ENCODE measurements at regions not wholly inside any gene's neighbourhood (a gene's known extent, or its start where the extent isn't known, plus 50 kb on each side); places are given as distances from the start of the nearest gene placed in this dataset.

DNA sequence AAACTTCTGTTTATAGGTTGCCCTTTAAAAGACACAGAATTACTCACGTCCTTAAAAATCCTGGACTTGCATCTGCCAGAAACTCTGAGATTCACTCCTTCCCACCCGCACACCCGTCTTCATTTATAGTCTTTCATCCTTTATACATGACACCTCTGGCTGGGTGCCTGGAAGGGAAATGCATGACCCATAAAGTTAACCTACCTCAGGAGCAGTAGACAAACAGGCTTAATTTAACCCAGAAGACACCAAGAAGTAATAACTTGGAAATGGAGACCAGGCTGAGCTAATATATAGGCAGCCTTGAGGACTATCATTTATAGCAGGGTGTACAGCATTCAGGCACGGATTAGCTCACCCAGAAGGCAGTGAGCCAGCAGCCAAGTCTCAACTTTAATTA lies 429.0 kb upstream of the NRSN1 start:
- Mint-ChIP-seq H3K4me3 (no peak overlapping the region), H3K27me3 (ENCODE audit: low read depth) (no peaks in the 10 kb centered on the region), H3K9me3 (peaks cover 4% of the 10 kb centered on the region), H3K36me3 (ENCODE audit: low read depth) (peaks cover 4% of the 10 kb centered on the region), H3K4me1 (no peaks in the 10 kb centered on the region), H3K27ac (ENCODE audit: unreplicated experiment) (no peak overlapping the region)
- TF ChIP-seq, protein P1, sequence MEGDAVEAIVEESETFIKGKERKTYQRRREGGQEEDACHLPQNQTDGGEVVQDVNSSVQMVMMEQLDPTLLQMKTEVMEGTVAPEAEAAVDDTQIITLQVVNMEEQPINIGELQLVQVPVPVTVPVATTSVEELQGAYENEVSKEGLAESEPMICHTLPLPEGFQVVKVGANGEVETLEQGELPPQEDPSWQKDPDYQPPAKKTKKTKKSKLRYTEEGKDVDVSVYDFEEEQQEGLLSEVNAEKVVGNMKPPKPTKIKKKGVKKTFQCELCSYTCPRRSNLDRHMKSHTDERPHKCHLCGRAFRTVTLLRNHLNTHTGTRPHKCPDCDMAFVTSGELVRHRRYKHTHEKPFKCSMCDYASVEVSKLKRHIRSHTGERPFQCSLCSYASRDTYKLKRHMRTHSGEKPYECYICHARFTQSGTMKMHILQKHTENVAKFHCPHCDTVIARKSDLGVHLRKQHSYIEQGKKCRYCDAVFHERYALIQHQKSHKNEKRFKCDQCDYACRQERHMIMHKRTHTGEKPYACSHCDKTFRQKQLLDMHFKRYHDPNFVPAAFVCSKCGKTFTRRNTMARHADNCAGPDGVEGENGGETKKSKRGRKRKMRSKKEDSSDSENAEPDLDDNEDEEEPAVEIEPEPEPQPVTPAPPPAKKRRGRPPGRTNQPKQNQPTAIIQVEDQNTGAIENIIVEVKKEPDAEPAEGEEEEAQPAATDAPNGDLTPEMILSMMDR (conservative IDR thresholded peaks at IDR 0.05), result no peak
- DNase-seq (ENCODE audit: low read depth, low spot score), result no peak

DNA sequence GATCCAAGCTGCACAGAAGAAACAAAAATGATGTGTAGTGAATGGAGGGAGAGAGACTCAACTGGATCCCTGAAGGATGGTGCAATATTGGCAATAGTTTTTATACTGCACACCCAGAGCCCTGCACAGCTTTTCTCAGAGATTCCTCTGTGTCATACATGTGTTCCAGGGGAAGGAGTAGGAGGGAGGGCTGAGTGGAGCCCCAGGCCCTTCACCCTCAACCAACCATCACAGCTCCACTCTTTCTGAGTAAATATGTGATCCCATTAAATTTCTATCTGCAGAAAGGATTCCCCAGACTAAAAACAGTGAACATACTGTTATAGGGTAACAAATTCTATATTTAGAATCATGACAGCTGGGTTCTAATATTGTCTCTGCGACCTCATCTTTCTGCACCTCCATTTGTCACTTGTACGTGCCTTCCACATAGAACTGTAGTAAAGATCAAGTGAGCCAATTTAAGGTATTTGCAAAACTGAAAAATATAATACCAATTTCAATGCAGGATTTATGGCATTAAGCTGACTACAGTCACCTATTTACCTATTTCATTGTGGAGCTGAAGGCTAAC lies 421.4 kb upstream of the NRSN1 start:
- Mint-ChIP-seq H3K9me3 (peaks cover 8% of the 10 kb centered on the region), H3K27me3 (ENCODE audit: low read depth) (no peaks in the 10 kb centered on the region), H3K4me1 (no peaks in the 10 kb centered on the region), H3K4me3 (no peak overlapping the region), H3K27ac (ENCODE audit: unreplicated experiment) (no peak overlapping the region), H3K36me3 (ENCODE audit: low read depth) (peaks cover 4% of the 10 kb centered on the region)
- TF ChIP-seq, protein P1 (conservative IDR thresholded peaks at IDR 0.05), result no peak
- no peak for DNase-seq (ENCODE audit: low read depth, low spot score)

DNA sequence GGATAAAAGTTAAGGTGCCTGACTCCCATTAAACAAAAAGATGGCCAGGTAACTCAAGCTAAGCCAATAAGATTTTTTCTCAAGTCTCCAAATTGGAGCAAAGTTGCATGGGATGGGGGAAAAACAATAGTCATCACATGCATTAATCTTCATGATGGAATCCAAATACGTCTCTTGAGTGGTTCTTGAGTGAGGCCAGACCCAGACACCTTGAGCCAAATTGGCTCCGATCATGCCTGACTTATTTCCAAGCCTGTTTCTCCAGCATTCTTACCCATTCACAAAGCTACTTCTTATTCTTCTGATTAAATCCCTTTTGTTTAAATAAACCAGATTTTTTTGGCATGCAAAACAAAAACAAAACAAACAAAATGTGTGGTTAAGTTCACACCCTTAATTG lies 420.3 kb upstream of the NRSN1 start:
- Mint-ChIP-seq H3K36me3 (ENCODE audit: low read depth) (no peaks in the 10 kb centered on the region), H3K9me3 (peaks cover 3% of the 10 kb centered on the region), H3K27me3 (ENCODE audit: low read depth) (no peaks in the 10 kb centered on the region), H3K4me1 (no peaks in the 10 kb centered on the region), H3K4me3 (no peak overlapping the region), H3K27ac (ENCODE audit: unreplicated experiment) (no peak overlapping the region)
- TF ChIP-seq, protein P1 (conservative IDR thresholded peaks at IDR 0.05), result no peak
- DNase-seq (ENCODE audit: low read depth, low spot score), result no peak

DNA sequence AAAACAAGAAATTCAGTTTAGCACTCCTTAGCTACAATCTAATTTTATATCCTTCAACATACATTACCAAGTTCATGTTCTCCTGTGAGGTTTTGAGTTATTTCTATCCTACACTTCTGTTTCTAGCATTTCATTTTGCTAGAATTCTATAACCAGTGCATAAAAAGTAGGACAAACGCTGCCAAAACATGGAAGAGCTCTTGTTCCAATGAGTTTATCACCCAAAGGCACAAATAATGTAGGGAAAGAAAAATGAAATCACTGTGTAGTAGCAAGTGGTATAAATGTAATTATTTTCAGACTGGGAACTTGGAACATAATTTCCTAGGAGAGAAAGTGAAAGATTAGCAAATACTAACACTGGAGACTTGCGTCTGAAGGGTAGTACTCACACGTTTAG lies 413.3 kb upstream of the NRSN1 start:
- Mint-ChIP-seq H3K4me1 (no peaks in the 10 kb centered on the region), H3K9me3 (no peaks in the 10 kb centered on the region), H3K36me3 (ENCODE audit: low read depth) (no peaks in the 10 kb centered on the region), H3K27ac (ENCODE audit: unreplicated experiment) (no peak overlapping the region), H3K4me3 (no peak overlapping the region), H3K27me3 (ENCODE audit: low read depth) (no peaks in the 10 kb centered on the region)
- TF ChIP-seq, protein P1 (conservative IDR thresholded peaks at IDR 0.05), result no peak
- DNase-seq (ENCODE audit: low read depth, low spot score), result no peak

GRCh38 chr6:23713211-23713610 lies 412.8 kb upstream of the NRSN1 start:
- Mint-ChIP-seq H3K4me3 (no peak overlapping the region), H3K9me3 (no peaks in the 10 kb centered on the region), H3K27ac (ENCODE audit: unreplicated experiment) (no peak overlapping the region), H3K27me3 (ENCODE audit: low read depth) (no peaks in the 10 kb centered on the region), H3K4me1 (no peaks in the 10 kb centered on the region), H3K36me3 (ENCODE audit: low read depth) (no peaks in the 10 kb centered on the region)
- TF ChIP-seq, protein P1 (conservative IDR thresholded peaks at IDR 0.05), result no peak
- no peak for DNase-seq (ENCODE audit: low read depth, low spot score)
